ENCODE measurements at regions not wholly inside any gene's neighbourhood (a gene's known extent, or its start where the extent isn't known, plus 50 kb on each side); places are given as distances from the start of the nearest gene placed in this dataset.

DNA sequence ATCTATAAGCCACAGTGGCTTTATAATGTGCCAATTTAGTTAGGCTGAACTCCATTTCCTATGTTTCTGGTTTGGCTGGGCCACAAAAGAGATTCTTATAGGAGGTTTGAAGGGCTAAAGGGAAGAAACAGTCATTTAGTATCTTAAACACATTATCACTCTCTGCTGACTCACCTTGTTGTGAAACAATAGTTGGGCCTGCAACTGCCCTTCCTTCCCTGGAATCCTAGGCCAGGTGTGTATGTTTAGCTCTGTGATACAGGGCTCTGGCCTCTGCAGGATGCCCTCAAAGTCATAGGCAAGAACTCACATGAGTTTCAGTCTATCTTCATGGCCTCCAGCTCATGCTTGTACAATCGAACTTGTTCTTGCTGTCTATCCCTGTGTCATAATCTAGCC is 400.0 kb upstream of the CELF4 start:
- TF ChIP-seq MAX (IDR thresholded peaks at IDR 0.05; ENCODE audit: low read depth, low read length) (no peak), POLR2A (IDR thresholded peaks at IDR 0.05; ENCODE audit: extremely low read depth, insufficient read length) (no peak), CTCF (IDR thresholded peaks at IDR 0.05; ENCODE audit: low read depth, low read length) (no peak), MYC (IDR thresholded peaks at IDR 0.05; ENCODE audit: low read depth, low read length) (no peak)
